Transverse colon (tissue), 4 donors: ENCODE measurements at regions not wholly inside any gene's neighbourhood (a gene's known extent, or its start where the extent isn't known, plus 50 kb on each side); places are given as distances from the start of the nearest gene placed in this dataset.

Experiments used
- CTCF ChIP-seq, 5 experiments: fragments of 200-600 bp in 3 of 5; fragments of 450-650 bp in 2 of 5; sonication (generic) in 3 of 5; IDR thresholded peaks; 1 replicate in 2 of 5; 2 replicates in 3 of 5; pipeline ENCODE4 v1.5.1; 2016 to 2017; ENCODE audit warnings: antibody characterized with exemption in 5 of 5, inconsistent platforms in 3 of 5, mild to moderate bottlenecking in 2 of 5, moderate library complexity in 1 of 5
- POLR2A ChIP-seq: fragments of 450-650 bp; IDR thresholded peaks from one replicate; pipeline ENCODE4 v1.6.1; 2016; ENCODE audit warnings: antibody characterized with exemption, mild to moderate bottlenecking, moderate library complexity
- POLR2AphosphoS5 ChIP-seq, 3 donors: sonication (generic); formaldehyde crosslinking; IDR thresholded peaks; one replicate each; pipeline ENCODE4 v1.6.1; 2016; ENCODE audit warnings: antibody characterized with exemption in 3 of 3

GRCh38 chr13:105908586-105908985 lies 626.9 kb downstream of the EFNB2 start:
- no peak for TF ChIP-seq CTCF (IDR thresholded peaks at IDR 0.05)
- TF ChIP-seq POLR2A, result no peak
- no peak for TF ChIP-seq POLR2AphosphoS5 (IDR thresholded peaks at IDR 0.05)
